Head of caudate nucleus (tissue), 42 donors: ENCODE measurements at regions not wholly inside any gene's neighbourhood (a gene's known extent, or its start where the extent isn't known, plus 50 kb on each side); places are given as distances from the start of the nearest gene placed in this dataset.
A peak's percentile ranks its signal among the peaks of the same experiment; 100 is the strongest.
"Not testable (repeated sequence)": the region's sequence is repeated elsewhere in the genome, so short reads cannot be mapped to it uniquely, and the experiment has no call there.

Experiments used
- DNase-seq, 42 donors: peaks; one replicate each; pipeline versions ENCODE4 v3.0.0 to v3.0.0-alpha.2; 2020 to 2021; ENCODE audit warnings: mixed read lengths in 7 of 42
- intact Hi-C: fragments of 100-400 bp; cut with DNase I; formaldehyde crosslinking; loops from one replicate; pipeline ENCODE4 v1.15.0; 2022

- intact Hi-C loops = no loop called here
- DNase-seq = peak in 31 of 42 donors; percentile 3 to 49 (median 17)
Observed at GRCh38 chr5:114857941-114858551, 311.7 kb downstream of the TRIM36 start.

- intact Hi-C loops, DNase-seq: not testable (repeated sequence)
Observed at GRCh38 chr5:114844711-114845110, 325.0 kb downstream of the TRIM36 start.

- no peak for DNase-seq
- intact Hi-C loops = no loop called here
Observed at GRCh38 chr5:114839360-114839759, 330.3 kb downstream of the TRIM36 start.

- intact Hi-C loops = no loop called here
- no peak for DNase-seq
Observed at GRCh38 chr5:114838937-114839336, 330.8 kb downstream of the TRIM36 start.

- intact Hi-C loops = no loop called here
- DNase-seq = no peak
Observed at GRCh38 chr5:114830114-114830513, 339.6 kb downstream of the TRIM36 start.

GRCh38 chr5:114822863-114823262 lies 346.8 kb downstream of the TRIM36 start:
- no peak for DNase-seq
- intact Hi-C loops = no loop called here

- intact Hi-C loops = no loop called here
- no peak for DNase-seq
Observed at GRCh38 chr5:114822436-114822835, 347.3 kb downstream of the TRIM36 start.

GRCh38 chr5:114790403-114790792 lies 379.3 kb downstream of the TRIM36 start:
- intact Hi-C loops = no loop called here
- DNase-seq = no peak

GRCh38 chr5:114789773-114790402 lies 379.8 kb downstream of the TRIM36 start:
- DNase-seq = peak in 1 of 42 donors; percentile 8
- intact Hi-C loops = no loop called here

GRCh38 chr5:114782869-114783268 lies 386.8 kb downstream of the TRIM36 start:
- intact Hi-C loops = no loop called here
- peak in 41 of 42 donors; percentile 8 to 79 (median 50) for DNase-seq

GRCh38 chr5:114782177-114782576 lies 387.5 kb downstream of the TRIM36 start:
- DNase-seq = peak in 6 of 42 donors; percentile 3 to 38 (median 28)
- intact Hi-C loops = no loop called here

- DNase-seq = no peak
- intact Hi-C loops = no loop called here
Observed at GRCh38 chr5:114780290-114780689, 389.4 kb downstream of the TRIM36 start.

- DNase-seq = no peak
- intact Hi-C loops = no loop called here
Observed at GRCh38 chr5:114744406-114744805, 382.5 kb downstream of the KCNN2 start.

GRCh38 chr5:114734238-114734637 lies 372.4 kb downstream of the KCNN2 start:
- DNase-seq = no peak
- intact Hi-C loops = no loop called here

- intact Hi-C loops = no loop called here
- no peak for DNase-seq
Observed at GRCh38 chr5:114729986-114730385, 368.1 kb downstream of the KCNN2 start.

- DNase-seq = no peak
- intact Hi-C loops = no loop called here
Observed at GRCh38 chr5:114727358-114727757, 365.5 kb downstream of the KCNN2 start.

GRCh38 chr5:114726131-114726530 lies 364.3 kb downstream of the KCNN2 start:
- intact Hi-C loops = no loop called here
- DNase-seq = no peak

GRCh38 chr5:114719268-114719667 lies 357.4 kb downstream of the KCNN2 start:
- no peak for DNase-seq
- intact Hi-C loops = no loop called here

- no peak for DNase-seq
- intact Hi-C loops = no loop called here
Observed at GRCh38 chr5:114716955-114717354, 355.1 kb downstream of the KCNN2 start.

GRCh38 chr5:114704225-114704893 lies 342.5 kb downstream of the KCNN2 start:
- DNase-seq, intact Hi-C loops: not testable (repeated sequence)

- DNase-seq = no peak
Observed at GRCh38 chr5:114702731-114703130, 340.9 kb downstream of the KCNN2 start.

More at GRCh38 chr5:114702731-114703130, 340.9 kb downstream of the KCNN2 start:
- intact Hi-C loops = no loop called here
